Ramos (cell line): ENCODE measurements at regions not wholly inside any gene's neighbourhood (a gene's known extent, or its start where the extent isn't known, plus 50 kb on each side); places are given as distances from the start of the nearest gene placed in this dataset.

ENCODE experiments used
- in situ Hi-C: fragments of 300-500 bp; cut with MboI; formaldehyde crosslinking; loops from one replicate; pipeline ENCODE4 v1.14.3; 2022; ENCODE audit warnings: low sequenced_read_pairs; ENCODE audit not compliant: unreplicated experiment

DNA sequence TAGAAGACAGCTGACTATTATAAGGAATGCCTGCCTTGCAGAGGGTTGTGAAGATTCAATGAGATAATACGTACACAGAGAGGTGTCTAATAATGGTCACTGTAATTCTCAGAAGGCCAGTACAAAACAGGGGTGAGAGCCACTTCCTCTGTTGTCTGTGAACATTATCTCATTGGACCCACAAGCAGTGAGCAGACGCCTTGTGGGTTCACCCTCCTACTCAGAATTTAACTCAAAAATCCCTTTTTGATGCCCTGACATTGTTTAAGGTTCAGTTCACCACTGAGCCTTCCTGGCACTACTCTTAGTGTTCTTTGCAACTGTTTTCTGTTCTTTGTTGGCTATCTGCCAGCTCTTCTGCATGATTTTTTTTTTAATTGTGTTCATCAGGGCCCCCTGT, 467.4 kb downstream of the BCOR start:
- in situ Hi-C loops: no loop called here

DNA sequence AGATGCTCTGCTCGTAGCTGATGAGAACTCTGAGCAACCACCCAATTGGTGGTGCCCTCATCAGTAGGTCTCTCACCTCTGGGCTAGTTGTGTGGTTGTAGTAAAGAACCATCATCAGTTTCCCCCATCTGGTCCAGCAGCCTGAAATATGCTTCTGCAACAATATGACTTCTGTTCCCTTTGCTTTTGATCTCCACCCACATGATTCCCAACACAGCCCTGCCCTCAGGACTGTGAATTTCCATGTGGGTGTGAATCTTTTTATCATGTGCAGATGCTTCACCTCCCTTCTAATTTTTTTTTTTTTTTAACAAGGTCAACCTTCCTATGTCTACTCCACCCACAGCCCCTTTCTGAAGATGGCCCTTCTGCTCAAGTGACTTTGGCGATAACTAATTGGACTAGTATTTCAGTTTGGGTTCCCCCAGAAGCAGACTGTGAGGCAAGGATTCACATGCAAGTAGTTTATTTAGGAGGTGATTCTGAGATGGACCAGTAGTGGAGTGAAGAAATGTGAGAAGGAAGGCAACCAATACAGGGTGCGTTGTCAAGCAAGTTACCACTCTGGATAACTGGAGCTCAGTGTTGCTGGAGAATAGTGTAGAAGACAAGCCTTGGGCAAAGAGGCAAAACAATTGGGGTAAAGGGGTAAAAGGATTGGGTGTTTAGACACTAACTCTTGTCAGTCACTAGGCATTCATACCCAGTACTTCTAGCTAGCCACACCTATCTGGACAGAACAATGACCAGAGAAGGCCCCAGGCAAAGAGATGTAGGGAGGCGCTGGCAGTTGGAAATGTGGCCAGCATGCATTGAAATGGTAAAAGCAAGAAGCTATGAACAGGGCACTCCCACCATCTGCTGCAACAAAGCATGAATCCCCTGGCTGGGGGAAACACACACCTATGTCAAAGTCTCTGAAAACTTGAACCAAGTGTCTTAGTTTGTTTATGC, 466.2 kb downstream of the BCOR start:
- in situ Hi-C loops: no loop called here

DNA sequence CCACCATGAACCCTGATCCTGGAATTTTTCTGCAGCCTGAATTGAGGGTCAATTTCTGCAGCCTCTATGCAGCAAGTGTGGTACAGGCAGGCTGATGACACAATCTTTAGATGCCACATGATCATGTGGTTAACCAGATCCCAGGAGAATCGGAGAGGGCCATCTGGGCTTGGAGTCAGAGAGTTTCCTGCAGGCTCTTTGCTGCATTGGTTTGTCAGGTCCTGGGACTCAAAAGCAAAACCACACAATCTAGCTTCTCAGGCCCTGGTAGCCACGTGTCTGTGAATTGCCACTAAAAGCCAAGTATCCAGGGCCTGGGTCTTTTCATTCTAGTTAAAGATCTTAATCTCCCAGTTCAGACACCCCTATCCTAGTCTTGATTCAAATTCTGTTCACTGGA, 464.5 kb downstream of the BCOR start:
- in situ Hi-C loops: no loop called here

DNA sequence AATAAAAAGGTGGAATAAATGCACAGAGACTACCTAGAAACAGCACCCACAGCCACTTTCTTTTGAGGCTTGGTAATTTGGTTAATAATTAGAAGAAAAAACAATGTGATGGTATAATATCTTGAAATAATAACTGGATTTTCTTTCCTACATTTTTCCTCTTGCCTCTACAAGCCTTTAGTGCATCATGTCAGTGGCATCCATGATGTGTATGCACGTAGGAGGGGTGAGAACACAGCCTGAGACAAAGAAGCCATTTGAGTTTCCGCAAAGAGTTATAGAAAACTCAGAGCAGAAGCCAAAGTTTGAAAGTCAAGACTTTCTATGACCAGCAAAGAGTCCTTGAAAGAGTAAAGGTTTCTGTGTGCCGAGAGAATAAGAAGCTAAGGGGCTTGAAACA, 461.3 kb downstream of the BCOR start:
- in situ Hi-C loops: no loop called here

DNA sequence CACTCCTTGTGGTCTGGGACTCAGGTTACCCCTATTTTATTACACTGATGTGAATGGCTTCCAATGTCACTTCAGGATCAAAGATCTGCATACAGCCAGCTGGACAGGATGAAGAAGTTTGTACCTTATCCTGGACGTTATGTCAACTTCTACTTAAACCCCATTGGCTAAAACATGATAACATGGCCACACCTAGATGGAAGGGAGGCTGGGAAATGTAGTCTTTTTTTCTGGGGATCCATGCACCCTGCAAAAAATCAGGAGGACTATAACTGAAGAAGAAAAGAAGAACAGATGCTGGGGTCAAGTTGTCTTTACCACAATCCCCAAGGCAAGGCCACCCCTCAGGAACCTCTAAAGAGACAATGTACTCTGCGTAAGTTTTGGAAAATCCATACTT, 459.2 kb downstream of the BCOR start:
- in situ Hi-C loops: no loop called here

DNA sequence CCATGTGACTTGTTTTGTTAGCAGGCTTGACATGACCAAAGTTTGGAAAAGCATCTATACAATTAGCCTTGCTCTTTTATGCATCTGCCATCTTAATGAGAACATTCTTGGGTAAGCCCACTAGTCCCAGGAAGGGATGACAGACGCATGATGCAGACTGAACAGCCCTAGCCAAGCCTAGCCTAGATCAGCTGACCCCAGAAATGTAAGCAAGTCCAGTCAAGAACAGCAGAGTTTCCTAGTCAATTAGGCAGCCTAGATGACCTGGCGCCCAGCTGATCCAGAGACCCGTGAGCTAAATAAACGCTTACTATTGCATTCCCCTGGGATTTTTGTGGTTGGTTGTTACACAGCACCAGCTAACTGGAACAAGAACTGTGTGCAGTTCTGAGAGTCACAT, 457.9 kb downstream of the BCOR start:
- in situ Hi-C loops: no loop called here

DNA sequence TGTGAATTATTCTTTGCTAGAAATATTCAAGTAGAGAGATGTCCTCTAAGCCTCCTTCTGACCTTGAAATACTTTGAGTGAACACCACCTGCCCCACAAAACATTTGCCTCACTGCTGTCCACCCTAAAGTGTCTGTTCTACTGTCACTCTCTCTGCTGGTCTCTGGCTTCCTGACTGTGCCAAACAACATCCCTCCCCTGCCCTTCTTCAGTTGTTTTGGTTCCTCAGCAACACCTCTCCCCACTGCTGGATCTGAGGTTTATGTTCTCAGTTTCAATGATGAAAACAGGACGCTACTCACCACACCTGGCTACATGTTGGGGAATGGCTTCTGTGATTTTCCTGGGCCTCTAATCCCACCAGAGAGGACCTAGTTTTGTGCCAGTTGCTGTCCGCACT, 456.9 kb downstream of the BCOR start:
- in situ Hi-C loops: no loop called here

DNA sequence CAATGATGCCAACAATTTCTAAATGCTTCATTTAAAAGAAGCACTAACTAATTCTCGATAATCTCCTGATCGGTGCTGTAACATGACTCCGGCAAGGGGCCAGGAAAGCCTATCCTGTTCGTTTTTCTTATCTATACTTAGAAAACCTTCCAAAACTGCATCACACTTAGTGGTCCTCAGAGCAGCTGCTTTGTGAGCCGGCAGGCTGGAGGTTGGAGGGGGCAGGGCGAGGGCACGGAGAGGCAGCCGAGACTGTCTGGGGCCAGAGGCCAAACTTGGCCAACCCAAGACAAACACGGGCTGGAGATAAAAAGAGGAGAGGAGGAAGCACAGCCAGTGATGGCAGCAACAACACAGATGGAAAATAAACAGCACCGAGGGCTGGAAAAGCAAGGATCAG, 455.7 kb downstream of the BCOR start:
- in situ Hi-C loops: no loop called here

DNA sequence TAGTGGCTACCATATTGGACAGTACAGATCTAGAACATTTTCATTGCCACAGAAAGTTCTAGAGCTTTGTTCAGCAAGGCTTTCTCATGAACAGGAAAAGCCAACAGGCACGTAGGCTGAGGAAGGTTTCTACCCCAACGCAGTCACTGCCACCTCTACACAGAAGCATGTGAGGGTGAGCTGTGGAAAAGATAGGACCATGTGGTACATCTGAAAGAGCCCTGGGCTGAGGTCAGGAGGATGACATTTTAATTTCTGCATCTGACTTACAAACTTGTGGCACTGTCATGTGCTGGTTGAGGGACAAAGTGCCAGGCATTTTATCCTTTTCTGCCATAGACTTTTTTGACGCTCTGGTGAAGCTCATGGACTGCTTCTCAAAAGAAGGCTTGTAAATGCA, 454.2 kb downstream of the BCOR start:
- in situ Hi-C loops: no loop called here

DNA sequence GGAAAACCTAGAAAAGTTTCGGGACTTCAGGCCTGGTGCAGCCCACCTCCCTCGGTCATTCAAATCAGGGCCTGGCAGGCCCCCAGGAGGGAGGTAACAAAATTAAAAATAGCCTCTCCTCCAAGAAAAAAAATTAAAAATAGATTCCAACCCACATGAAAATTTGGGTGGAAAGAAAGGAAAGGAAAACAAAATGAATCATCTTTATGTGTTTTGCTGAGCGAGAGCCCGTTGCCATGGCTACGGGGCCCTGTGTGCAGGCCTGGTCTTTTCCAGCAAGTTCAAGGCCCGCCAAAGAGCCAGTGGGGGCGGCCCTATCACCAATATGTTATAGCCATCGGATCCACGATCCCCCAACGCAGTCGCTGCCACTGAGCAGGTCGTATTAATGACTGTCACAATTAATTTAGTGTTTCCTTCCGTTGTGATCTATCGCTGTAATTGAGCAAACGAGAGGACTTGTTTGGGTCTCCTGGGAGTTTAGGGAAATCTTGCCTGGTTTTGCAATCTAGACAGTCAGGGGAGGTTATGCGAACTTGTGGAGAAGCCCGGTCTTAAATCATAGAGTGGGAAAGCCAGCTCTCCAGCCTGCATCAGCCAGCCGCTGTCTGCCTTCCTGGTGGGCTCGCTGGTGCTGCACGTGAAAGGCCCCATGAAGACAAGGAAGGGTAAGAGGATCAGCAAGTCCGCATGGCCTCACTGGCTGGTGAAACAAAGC, 452.4 kb downstream of the BCOR start:
- in situ Hi-C loops: no loop called here

DNA sequence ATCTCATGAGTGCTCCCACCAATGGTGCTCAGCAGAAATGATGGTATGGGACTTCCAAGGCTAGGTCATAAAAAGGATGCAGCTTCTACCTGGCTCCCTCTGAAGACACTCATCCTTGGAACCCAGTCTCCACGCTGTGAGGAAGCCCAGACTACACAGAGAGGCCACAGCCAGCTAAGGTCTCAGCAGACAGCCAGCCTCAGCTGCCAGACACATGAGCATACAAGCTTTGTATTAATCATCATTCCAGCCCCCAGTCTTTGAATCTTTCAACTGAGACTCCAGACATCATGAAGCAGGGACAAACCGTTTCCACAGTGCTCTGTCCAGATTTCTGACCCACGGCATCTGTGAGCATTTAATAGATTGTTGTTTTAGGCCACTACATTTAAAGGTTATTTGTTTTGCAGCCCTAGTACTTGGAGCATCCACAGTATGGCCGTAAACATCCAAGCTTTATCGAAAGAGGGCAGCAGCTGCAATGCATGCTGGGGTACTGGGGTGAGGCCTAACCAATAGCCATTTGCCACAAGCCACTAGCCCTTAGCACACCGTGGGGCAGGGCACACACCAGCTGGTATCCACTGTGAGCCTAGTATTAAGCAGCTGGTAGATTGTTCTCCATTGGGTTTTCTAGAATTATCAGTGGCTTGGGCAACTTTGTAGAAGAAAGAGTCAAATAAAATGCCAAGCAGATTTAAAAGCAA, 449.1 kb downstream of the BCOR start:
- in situ Hi-C loops: no loop called here

DNA sequence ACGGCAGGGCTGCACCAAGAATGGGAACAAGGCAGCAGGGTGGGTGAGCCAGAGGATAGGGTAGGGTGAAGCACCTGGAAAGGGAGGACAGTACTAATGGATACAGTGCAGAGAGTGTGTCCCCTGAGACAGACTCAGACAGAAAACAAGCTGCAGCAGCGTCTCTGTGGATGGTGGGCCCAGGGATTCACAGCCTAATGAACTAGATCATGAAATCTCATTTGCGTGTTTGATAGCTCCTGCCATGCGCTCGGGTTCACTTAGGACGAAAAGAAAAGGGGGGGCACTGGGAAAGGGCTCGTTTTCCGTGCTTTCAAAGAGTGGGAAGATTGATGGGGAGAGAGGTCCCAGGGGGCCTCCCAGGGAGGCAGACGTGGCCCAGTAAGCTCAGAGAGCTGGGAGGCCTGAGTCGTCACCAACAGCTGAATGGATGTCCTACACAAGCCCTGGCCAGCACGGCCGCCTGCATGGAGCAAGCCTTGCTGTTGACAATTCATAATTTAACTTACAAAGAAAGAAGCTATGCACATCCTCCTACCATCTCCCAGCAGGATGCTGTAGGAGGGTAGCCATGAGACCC, 446.9 kb downstream of the BCOR start:
- in situ Hi-C loops: no loop called here

DNA sequence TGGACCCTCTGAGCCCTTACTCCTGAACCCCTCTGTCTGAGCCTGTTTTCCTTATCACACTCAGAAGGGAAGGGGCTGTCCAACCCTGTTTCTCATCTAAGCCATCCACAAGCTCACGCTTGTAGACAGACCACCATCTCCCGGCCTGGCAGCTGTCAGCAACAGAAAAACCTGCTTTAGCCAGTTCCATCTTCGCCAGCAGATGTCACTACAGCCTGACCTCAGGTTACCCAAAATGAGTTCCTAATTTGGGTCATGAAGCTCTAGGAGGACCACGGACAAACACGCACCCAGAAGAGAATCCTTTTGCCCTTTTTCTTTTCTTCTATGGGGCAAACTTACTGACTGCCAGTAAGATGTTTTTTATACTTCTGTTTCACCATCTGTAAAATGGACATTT, 445.4 kb downstream of the BCOR start:
- in situ Hi-C loops: no loop called here

DNA sequence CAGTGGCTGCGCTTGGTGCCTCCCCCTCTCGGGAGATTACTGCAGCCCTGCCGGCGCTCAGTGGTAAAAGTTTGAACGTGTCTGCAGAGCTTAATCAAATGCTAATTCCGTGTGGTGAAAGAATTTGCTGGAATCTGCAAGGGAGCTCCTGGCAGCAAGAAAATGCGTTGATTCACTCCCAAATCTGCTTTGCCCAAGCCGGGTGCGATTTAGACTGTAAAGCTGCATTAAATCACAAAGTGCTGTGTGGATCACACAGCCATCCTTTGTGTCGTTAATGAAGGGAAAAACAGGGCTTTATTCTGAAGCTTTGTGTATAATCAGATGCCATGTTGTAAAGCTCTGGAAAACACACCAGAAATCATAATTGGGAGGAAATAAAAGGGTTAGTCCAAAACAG, 444.1 kb downstream of the BCOR start:
- in situ Hi-C loops: no loop called here

DNA sequence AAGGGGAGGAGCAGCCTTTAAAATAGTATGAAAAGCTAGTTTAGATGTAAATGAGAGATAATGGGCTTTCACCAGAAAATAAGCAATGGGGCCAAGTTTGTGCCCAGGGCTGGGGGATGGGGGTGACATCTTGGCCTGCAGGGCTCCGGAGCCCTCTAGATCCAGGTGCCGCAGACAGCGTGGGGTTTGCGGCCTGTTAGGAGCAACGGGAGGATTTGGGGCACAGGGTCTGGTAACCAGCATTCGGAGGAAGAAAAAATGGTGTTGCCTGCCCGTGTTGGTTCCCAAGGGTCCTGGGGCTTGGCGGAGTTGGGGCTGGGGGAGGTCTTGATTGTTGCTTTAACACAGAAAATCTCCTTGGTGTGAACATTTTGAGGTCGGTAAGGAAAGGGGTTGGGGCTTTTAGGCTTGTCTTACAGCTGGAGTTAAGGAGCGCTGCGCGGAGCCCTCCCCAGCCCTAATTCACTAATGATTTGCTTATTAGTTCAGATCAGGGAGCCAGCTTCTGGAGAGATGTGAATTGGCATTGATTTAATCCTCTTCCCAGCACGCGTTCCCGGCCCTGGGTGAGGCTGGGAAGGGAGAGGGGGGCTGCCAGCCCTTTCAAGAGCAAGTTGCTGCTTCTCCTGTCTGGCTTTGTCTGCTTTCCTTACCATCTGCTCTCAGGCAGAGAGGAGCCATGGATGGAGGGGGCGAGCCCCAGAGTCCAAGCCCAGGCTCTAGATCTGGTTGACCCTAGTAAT, 443.4 kb downstream of the BCOR start:
- in situ Hi-C loops: no loop called here

DNA sequence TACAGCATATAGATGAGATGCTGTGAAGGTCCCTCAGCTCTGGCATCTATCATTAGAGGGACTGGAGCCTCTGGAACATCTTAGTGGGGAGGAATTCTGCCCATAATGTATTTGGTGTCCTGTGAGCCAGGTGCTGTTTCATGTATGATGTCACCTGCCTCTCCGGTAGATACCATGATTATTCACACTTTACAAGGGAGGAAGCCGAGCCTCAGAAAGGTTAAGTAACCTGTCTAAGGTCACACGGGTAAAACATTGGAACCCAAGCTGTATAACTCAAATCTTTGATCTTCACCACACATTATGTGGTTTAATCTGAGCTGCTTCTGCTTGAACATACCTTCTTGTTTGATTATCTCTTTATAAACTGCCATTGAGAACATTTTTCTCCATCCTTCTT, 442.8 kb downstream of the BCOR start:
- in situ Hi-C loops: no loop called here

DNA sequence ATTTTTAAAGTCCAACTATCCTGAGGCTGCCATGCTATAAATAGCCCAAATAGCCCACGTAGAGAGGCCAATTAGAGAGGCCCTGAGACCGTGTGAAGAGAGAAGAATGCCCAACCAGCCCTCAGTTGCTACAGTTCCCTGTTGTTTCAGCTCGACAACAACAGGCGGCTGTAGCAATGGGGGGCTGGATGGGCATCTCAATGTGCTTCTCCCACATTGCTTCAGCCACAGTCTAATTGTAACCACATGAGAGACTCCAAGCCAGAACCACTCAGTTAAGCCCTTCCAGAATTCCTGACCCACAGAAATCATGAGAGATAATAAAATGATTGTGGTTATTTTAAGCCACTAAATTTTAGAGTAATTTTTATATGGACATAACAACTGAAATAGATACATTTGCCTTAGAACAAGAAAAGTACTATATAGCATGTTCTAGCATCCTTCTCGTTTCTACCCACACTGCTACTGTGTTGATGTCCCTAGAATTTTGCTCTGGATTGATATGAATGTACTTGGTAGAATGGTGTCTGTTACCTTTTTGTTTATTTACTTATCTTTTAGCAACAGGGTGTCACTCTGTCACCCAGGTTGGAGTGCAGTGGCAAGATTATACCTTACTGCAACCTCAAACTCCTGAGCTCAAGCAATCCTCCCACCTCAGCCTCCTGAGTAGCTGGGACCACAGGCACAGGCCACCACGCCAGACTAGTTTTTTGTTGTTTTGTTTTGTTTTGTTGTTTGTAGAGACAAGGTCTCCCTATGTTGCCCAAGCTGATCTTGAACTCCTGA, 436.4 kb downstream of the BCOR start:
- in situ Hi-C loops: no loop called here

DNA sequence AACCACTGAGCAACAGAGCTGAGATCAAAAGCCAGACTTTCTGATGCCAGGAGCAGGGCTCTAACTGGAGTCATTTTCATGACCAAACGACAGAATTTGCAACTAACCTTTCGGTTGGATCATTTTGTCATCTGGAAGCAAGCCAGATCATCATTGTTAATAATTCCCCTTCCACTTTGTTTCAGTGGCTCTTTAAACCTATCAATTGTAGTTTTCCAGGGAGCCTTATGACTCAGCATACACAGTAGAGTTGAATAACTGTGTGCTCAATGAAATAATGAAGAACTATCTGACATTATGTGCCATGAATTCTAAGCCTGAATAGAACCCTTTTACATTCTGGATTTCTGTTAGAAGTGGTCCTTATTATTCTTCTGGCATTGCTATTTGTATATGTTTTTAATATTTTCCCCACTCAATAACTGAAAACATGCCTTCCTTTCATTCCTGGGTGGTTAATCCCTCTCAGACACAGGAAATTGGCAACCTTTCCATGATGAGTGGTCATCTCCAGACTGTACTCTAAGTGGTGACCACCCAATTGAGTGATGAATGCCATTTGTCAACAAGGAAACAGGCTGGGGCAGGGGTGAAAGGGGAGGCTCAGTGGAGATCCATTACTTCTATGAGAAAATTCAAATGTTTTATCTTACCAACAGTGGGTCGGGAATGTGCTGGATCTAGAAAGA, 431.8 kb downstream of the BCOR start:
- in situ Hi-C loops: no loop called here

DNA sequence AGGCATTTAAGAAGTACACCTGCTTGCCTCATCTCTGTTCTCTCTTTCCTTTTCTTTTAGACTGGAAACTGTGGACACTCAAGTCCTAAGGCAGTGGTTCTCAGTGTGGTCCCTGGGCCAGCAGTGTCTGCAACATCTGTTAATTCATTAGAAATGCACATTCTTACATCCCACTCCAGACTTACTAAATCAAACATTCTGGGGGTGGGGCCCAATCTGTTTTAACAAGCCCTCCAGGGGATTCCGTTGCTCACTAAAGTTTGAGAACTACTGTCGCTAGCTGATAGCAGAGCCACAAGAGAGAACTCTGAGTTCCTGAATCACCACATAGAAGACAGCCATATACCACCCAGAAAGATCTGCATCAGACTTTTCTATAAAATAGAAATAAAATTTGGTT, 430.6 kb downstream of the BCOR start:
- in situ Hi-C loops: no loop called here
